Subcutaneous abdominal adipose tissue (tissue), 5 donors: ENCODE measurements at regions not wholly inside any gene's neighbourhood (a gene's known extent, or its start where the extent isn't known, plus 50 kb on each side); places are given as distances from the start of the nearest gene placed in this dataset.
"Not testable (repeated sequence)": the region's sequence is repeated elsewhere in the genome, so short reads cannot be mapped to it uniquely, and the experiment has no call there.

ENCODE experiments used
- H3K27ac ChIP-seq: one replicate; pipeline ENCODE4 v1.7.0; 2013; ENCODE audit warnings: low read depth, mild to moderate bottlenecking, inconsistent platforms, low read length, moderate library complexity
- H3K27me3 ChIP-seq, 5 donors: one replicate each; pipeline ENCODE4 v1.7.0; 2013; ENCODE audit warnings: low read length in 5 of 5, inconsistent platforms in 1 of 5; ENCODE audit not compliant: control insufficient read depth in 5 of 5, insufficient read depth in 4 of 5
- H3K36me3 ChIP-seq, 5 donors: one replicate each; pipeline ENCODE4 v1.7.0; 2013; ENCODE audit warnings: low read length in 5 of 5; ENCODE audit not compliant: control insufficient read depth in 5 of 5, insufficient read depth in 5 of 5
- H3K4me1 ChIP-seq, 5 donors: one replicate each; pipeline ENCODE4 v1.7.0; 2013; ENCODE audit warnings: low read length in 5 of 5, mild to moderate bottlenecking in 3 of 5, moderate library complexity in 1 of 5; ENCODE audit not compliant: control insufficient read depth in 5 of 5, insufficient read depth in 5 of 5
- H3K4me3 ChIP-seq, 5 donors: one replicate each; pipeline ENCODE4 v1.7.0; 2013; ENCODE audit warnings: low read length in 5 of 5, low read depth in 1 of 5
- H3K9ac ChIP-seq, 5 donors: one replicate each; pipeline ENCODE4 v1.7.0; 2013; ENCODE audit warnings: low read length in 5 of 5, mild to moderate bottlenecking in 4 of 5, moderate library complexity in 3 of 5
- H3K9me3 ChIP-seq, 5 donors: one replicate each; pipeline ENCODE4 v1.7.0; 2013; ENCODE audit warnings: low read length in 5 of 5; ENCODE audit not compliant: control insufficient read depth in 5 of 5
- donor health status: healthy.
- donor health status: healthy.
- donor health status: healthy.
- donor health status: healthy.
- donor health status: healthy.

- not testable (repeated sequence) for H3K4me1 ChIP-seq, H3K4me3 ChIP-seq, H3K36me3 ChIP-seq, H3K9me3 ChIP-seq, H3K27ac ChIP-seq, H3K27me3 ChIP-seq, H3K9ac ChIP-seq
These were observed 199.9 kb upstream of the PCSK5 start for GRCh38 chr9:75690551-75690950.

GRCh38 chr9:75691408-75691807, 199.1 kb upstream of the PCSK5 start:
- Histone ChIP-seq H3K27me3 (no peaks in the 10 kb centered on the region), H3K36me3 (no peaks in the 10 kb centered on the region), H3K9ac (no peak overlapping the region), H3K4me1 (no peaks in the 10 kb centered on the region), H3K27ac (no peak overlapping the region), H3K9me3 (no peaks in the 10 kb centered on the region), H3K4me3 (no peak overlapping the region)

- no peak overlapping the region for H3K4me3 ChIP-seq
- H3K9me3 ChIP-seq = no peaks in the 10 kb centered on the region
- no peaks in the 10 kb centered on the region for H3K36me3 ChIP-seq
- H3K9ac ChIP-seq = no peak overlapping the region
- no peak overlapping the region for H3K27ac ChIP-seq
- no peaks in the 10 kb centered on the region for H3K27me3 ChIP-seq
- H3K4me1 ChIP-seq = no peaks in the 10 kb centered on the region
These were observed 198.2 kb upstream of the PCSK5 start for GRCh38 chr9:75692309-75692708.

- Histone ChIP-seq H3K27me3 (no peaks in the 10 kb centered on the region), H3K36me3 (no peaks in the 10 kb centered on the region), H3K27ac (no peak overlapping the region), H3K4me1 (no peaks in the 10 kb centered on the region), H3K9ac (no peak overlapping the region), H3K9me3 (no peaks in the 10 kb centered on the region), H3K4me3 (no peak overlapping the region)
These were observed 194.6 kb upstream of the PCSK5 start for GRCh38 chr9:75695921-75696320.

- no peaks in the 10 kb centered on the region for H3K27me3 ChIP-seq
- H3K4me1 ChIP-seq = no peaks in the 10 kb centered on the region
- no peaks in the 10 kb centered on the region for H3K36me3 ChIP-seq
- no peak overlapping the region for H3K27ac ChIP-seq
- H3K9me3 ChIP-seq = no peaks in the 10 kb centered on the region
- no peak overlapping the region for H3K9ac ChIP-seq
- no peak overlapping the region for H3K4me3 ChIP-seq
These were observed 191.5 kb upstream of the PCSK5 start for GRCh38 chr9:75699017-75699416.

- H3K27ac ChIP-seq = no peak overlapping the region
- no peak overlapping the region for H3K4me3 ChIP-seq
- no peaks in the 10 kb centered on the region for H3K27me3 ChIP-seq
- H3K9ac ChIP-seq = no peak overlapping the region
- no peaks in the 10 kb centered on the region for H3K9me3 ChIP-seq
- H3K36me3 ChIP-seq = no peaks in the 10 kb centered on the region
- H3K4me1 ChIP-seq = no peaks in the 10 kb centered on the region
These were observed 190.7 kb upstream of the PCSK5 start for GRCh38 chr9:75699625-75700251.

- Histone ChIP-seq H3K4me1 (no peaks in the 10 kb centered on the region), H3K9me3 (no peaks in the 10 kb centered on the region)
These were observed 190.2 kb upstream of the PCSK5 start for GRCh38 chr9:75700252-75700640.

GRCh38 chr9:75707191-75707590, 183.3 kb upstream of the PCSK5 start:
- Histone ChIP-seq H3K4me3 (no peak overlapping the region), H3K9ac (no peak overlapping the region), H3K9me3 (no peaks in the 10 kb centered on the region), H3K27me3 (no peaks in the 10 kb centered on the region), H3K27ac (no peak overlapping the region), H3K4me1 (peaks cover 0 to under 1% (median 0%) of the 10 kb centered on the region in 5 donors), H3K36me3 (no peaks in the 10 kb centered on the region)

More at GRCh38 chr9:75700252-75700640, 190.2 kb upstream of the PCSK5 start:
- H3K9ac ChIP-seq = no peak overlapping the region
- no peak overlapping the region for H3K27ac ChIP-seq
- H3K36me3 ChIP-seq = no peaks in the 10 kb centered on the region
- H3K27me3 ChIP-seq = no peaks in the 10 kb centered on the region
- H3K4me3 ChIP-seq = no peak overlapping the region

- peaks cover 0 to 17% (median 7%) of the 10 kb centered on the region in 5 donors for H3K4me1 ChIP-seq
- no peaks in the 10 kb centered on the region for H3K27me3 ChIP-seq
- no peak overlapping the region for H3K27ac ChIP-seq
- H3K36me3 ChIP-seq = no peaks in the 10 kb centered on the region
- H3K4me3 ChIP-seq = no peak overlapping the region
- H3K9me3 ChIP-seq = no peaks in the 10 kb centered on the region
- no peak overlapping the region for H3K9ac ChIP-seq
These were observed 180.8 kb upstream of the PCSK5 start for GRCh38 chr9:75709698-75710097.

GRCh38 chr9:75712700-75713099, 177.8 kb upstream of the PCSK5 start:
- H3K27me3 ChIP-seq = no peaks in the 10 kb centered on the region
- H3K36me3 ChIP-seq = no peaks in the 10 kb centered on the region
- peaks cover 0 to 2% (median 0%) of the 10 kb centered on the region in 5 donors for H3K9me3 ChIP-seq
- H3K9ac ChIP-seq = no peak overlapping the region
- H3K27ac ChIP-seq = no peak overlapping the region
- peaks cover 0 to 17% (median 7%) of the 10 kb centered on the region in 5 donors for H3K4me1 ChIP-seq
- no peak overlapping the region for H3K4me3 ChIP-seq
